Stomach (tissue), 4 donors: ENCODE measurements at regions not wholly inside any gene's neighbourhood (a gene's known extent, or its start where the extent isn't known, plus 50 kb on each side); places are given as distances from the start of the nearest gene placed in this dataset.
"Not testable (repeated sequence)": the region's sequence is repeated elsewhere in the genome, so short reads cannot be mapped to it uniquely, and the experiment has no call there.

ENCODE experiments used
- POLR2A ChIP-seq, 4 donors: fragments of 450-650 bp; IDR thresholded peaks; one replicate each; pipeline ENCODE4 v1.6.1; 2016; ENCODE audit warnings: antibody characterized with exemption in 4 of 4, control low read depth in 2 of 4, mild to moderate bottlenecking in 1 of 4, moderate library complexity in 1 of 4
- TF ChIP-seq, protein P1 (sequence below), 7 experiments: fragments of 450-650 bp in 4 of 7; fragments of 200-600 bp in 3 of 7; sonication (generic) in 3 of 7; IDR thresholded peaks; one replicate each; pipeline ENCODE4 v1.5.1; 2016 to 2019; ENCODE audit warnings: antibody characterized with exemption in 7 of 7, control low read depth in 2 of 7, mild to moderate bottlenecking in 1 of 7

DNA sequence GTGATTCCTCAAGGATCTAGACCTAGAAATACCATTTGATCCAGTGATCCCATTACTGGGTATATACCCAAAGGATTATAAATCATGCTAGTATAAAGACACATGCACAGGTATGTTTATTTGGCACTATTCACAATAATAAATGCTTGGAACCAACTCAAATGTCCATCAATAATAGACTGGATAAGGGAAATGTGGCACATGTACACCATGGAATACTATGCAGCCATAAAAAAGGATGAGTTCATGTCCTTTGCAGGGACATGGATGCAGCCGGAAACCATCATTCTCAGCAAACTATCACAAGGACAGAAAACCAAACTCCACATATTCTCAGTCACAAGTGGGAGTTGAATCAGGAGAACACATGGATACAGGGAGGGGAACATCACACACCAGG lies 183.8 kb upstream of the ETV3 start:
- TF ChIP-seq, protein P1, sequence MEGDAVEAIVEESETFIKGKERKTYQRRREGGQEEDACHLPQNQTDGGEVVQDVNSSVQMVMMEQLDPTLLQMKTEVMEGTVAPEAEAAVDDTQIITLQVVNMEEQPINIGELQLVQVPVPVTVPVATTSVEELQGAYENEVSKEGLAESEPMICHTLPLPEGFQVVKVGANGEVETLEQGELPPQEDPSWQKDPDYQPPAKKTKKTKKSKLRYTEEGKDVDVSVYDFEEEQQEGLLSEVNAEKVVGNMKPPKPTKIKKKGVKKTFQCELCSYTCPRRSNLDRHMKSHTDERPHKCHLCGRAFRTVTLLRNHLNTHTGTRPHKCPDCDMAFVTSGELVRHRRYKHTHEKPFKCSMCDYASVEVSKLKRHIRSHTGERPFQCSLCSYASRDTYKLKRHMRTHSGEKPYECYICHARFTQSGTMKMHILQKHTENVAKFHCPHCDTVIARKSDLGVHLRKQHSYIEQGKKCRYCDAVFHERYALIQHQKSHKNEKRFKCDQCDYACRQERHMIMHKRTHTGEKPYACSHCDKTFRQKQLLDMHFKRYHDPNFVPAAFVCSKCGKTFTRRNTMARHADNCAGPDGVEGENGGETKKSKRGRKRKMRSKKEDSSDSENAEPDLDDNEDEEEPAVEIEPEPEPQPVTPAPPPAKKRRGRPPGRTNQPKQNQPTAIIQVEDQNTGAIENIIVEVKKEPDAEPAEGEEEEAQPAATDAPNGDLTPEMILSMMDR (IDR thresholded peaks at IDR 0.05): not testable (repeated sequence)
- TF ChIP-seq POLR2A (IDR thresholded peaks at IDR 0.05): not testable (repeated sequence)
